Activated CD4-positive, alpha-beta memory T cell treated with anti-CD3 and anti-CD28 coated beads, Interleukin-2, amount 10 ng/mL, durations not matched to agents 7 days and 5 days (primary cell): ENCODE measurements at regions not wholly inside any gene's neighbourhood (a gene's known extent, or its start where the extent isn't known, plus 50 kb on each side); places are given as distances from the start of the nearest gene placed in this dataset.

Source experiments
- CTCF ChIA-PET: fragments of 350-600 bp; sonication (Branson Sonifier 250); formaldehyde crosslinking; loops from one replicate; lab custom pipeline; 2021; ENCODE audit warnings: antibody characterized with exemption, inconsistent platforms; lab: Charles Lee
- POLR2A ChIA-PET: fragments of 350-600 bp; sonication (Branson Sonifier 250); formaldehyde crosslinking; loops from one replicate; lab custom pipeline; 2021; ENCODE audit warnings: antibody characterized with exemption; lab: Charles Lee
- DNase-seq: peaks from one replicate; pipeline ENCODE4 v3.0.0-alpha.2; 2020
- H3K27ac Mint-ChIP-seq: one replicate; pipeline ENCODE4 v1.8.0; 2021; ENCODE audit warnings: mild to moderate bottlenecking, mixed read lengths
- H3K27me3 Mint-ChIP-seq: one replicate; pipeline ENCODE4 v1.8.0; 2021; ENCODE audit warnings: mixed read lengths
- H3K36me3 Mint-ChIP-seq: one replicate; pipeline ENCODE4 v1.8.0; 2021; ENCODE audit warnings: low read depth, mixed read lengths
- H3K4me1 Mint-ChIP-seq: one replicate; pipeline ENCODE4 v1.8.0; 2021; ENCODE audit warnings: mixed read lengths
- H3K4me3 Mint-ChIP-seq: one replicate; pipeline ENCODE4 v1.8.0; 2021; ENCODE audit warnings: mild to moderate bottlenecking, mixed read lengths
- H3K9me3 Mint-ChIP-seq: one replicate; pipeline ENCODE4 v1.8.0; 2021; ENCODE audit warnings: mixed read lengths

- peaks cover 7% of the 10 kb centered on the region for H3K27me3 Mint-ChIP-seq
- H3K4me1 Mint-ChIP-seq: no peaks in the 10 kb centered on the region
- no peaks in the 10 kb centered on the region for H3K36me3 Mint-ChIP-seq
- POLR2A ChIA-PET: no interaction called here
- CTCF ChIA-PET: no interaction called here
- no peaks in the 10 kb centered on the region for H3K9me3 Mint-ChIP-seq
- no peak for DNase-seq
- H3K4me3 Mint-ChIP-seq: no peak overlapping the region
- no peak overlapping the region for H3K27ac Mint-ChIP-seq
Observed at GRCh38 chr2:46827274-46828134, 88.1 kb downstream of the MCFD2 start.

DNA sequence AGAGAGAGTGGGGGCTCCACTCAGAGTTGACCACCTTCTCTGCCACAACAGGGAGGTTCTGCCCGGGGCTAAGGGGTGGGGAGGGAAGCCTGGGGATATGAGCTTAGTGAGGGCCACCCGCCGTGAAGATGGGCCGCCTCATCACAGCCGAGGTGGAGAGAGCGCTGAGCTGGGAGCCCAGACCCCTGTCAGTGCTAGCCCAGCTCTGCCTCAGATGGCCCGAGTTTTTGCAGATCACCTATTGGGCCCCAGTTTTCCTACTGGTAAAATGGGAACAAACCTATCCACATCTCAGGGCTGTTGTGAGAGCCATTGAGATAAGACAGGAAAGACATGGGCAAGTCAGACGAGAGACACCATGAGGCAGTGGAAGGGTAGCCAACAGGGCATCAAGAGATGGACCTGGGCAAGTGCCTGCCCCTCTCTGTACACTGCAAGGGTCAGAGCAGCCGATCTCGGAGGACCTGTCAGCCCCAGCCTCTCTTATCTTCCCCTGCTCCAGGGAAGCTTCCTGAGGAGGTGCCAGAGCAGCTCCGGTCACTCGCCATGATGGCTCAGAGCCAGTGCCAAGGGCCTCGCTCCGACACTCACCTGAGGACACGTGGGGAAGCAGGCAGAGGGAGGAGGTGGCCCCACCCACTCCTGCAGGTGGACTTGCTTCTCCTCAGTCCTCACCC lies 88.9 kb downstream of the MCFD2 start:
- Mint-ChIP-seq H3K4me1 (no peaks in the 10 kb centered on the region), H3K27me3 (peaks cover 5% of the 10 kb centered on the region), H3K4me3 (no peak overlapping the region), H3K36me3 (no peaks in the 10 kb centered on the region), H3K27ac (no peak overlapping the region), H3K9me3 (no peaks in the 10 kb centered on the region)
- POLR2A ChIA-PET: no interaction called here
- DNase-seq: no peak
- CTCF ChIA-PET: no interaction called here

- no peaks in the 10 kb centered on the region for H3K9me3 Mint-ChIP-seq
- ChIA-PET CTCF (no interaction called here), POLR2A (no interaction called here)
- peaks cover 5% of the 10 kb centered on the region for H3K27me3 Mint-ChIP-seq
- H3K4me1 Mint-ChIP-seq: no peaks in the 10 kb centered on the region
- no peak overlapping the region for H3K27ac Mint-ChIP-seq
- no peak for DNase-seq
- H3K36me3 Mint-ChIP-seq: no peaks in the 10 kb centered on the region
- no peak overlapping the region for H3K4me3 Mint-ChIP-seq
Observed at GRCh38 chr2:46825939-46826568, 89.6 kb downstream of the MCFD2 start.

DNA sequence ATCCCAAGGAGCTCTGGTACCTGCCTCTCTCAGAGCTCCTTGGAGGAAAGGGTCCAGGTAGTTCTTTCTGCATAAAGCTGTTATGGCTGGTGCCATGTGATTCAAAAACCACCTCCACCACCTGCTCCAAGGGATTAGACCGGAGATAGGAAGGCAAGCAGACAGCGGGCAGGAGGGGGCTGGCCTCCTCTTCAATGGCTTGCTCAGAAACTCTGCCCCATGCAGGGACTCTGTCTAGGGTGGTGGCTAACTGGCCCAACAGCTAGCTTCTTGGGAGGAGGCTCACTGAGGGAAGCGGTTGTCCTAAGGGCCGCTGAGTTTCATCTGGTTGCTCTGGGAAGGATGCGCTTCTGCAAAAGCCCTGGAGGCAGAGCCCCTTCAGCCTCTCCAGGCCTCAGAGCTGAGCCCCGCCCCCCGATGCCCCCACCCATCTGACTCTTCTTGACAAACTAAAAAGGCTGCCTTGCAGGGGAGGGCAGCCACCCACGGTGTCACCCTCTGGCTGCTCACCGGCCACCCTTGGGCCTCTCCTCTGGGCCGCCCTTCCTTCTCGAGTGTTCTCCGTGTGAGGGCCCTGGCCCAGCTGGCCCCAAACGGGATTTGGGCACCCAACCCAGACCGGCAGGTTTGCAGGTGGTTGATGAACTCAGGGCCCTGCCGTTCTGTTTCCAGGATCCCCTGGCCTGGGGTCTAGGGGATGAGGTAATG lies 90.2 kb downstream of the MCFD2 start:
- Mint-ChIP-seq H3K36me3 (no peaks in the 10 kb centered on the region), H3K27ac (no peak overlapping the region), H3K4me1 (no peaks in the 10 kb centered on the region), H3K9me3 (no peaks in the 10 kb centered on the region), H3K4me3 (no peak overlapping the region), H3K27me3 (peaks cover 9% of the 10 kb centered on the region)
- no peak for DNase-seq
- POLR2A ChIA-PET: no interaction called here
- CTCF ChIA-PET: no interaction called here

DNA sequence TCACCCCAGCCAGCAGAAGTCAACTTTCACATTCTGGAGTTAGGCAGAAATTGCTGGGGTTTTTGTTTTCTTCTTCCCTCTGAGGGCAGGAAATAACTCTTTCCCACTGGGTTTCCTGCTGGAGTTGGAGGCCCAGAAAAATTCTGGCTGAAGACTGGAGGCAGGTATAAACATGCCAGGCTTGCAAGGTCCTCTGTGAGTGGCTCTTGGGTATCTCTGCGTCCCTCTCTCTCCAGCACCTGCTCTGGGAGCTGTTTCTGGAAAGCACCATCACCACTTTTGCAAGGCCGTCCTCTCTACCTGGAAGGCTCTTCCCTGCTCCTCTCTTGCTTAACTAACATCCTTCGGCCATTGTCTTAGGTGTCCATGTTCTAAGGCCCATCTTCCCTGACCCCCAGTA lies 91.0 kb downstream of the MCFD2 start:
- peaks cover 11% of the 10 kb centered on the region for H3K27me3 Mint-ChIP-seq
- no peaks in the 10 kb centered on the region for H3K36me3 Mint-ChIP-seq
- CTCF ChIA-PET: no interaction called here

DNA sequence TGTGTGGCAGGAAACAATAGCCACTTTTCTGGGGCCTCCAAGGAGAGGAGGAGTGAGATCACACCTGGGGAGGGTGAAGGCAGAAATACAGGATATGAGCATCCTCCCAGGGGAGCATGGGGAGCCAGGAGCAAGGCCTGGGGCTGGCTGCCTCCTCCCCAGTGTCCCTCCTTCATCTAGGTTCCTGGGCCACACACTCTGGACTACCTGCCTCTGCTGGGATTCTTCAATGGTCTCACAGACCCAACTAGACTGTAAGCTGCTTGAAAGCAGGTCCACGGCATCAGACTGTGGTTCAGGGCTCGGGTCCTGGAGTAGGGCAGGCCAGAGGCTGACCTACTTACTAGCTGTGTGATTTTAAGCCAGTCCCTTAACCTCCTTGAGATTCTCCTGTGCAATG lies 94.0 kb downstream of the MCFD2 start:
- ChIA-PET POLR2A (no interaction called here), CTCF (no interaction called here)
- peaks cover 9% of the 10 kb centered on the region for H3K27me3 Mint-ChIP-seq
- no peak overlapping the region for H3K27ac Mint-ChIP-seq
- no peaks in the 10 kb centered on the region for H3K36me3 Mint-ChIP-seq
- H3K9me3 Mint-ChIP-seq: no peaks in the 10 kb centered on the region
- no peak overlapping the region for H3K4me3 Mint-ChIP-seq
- no peak for DNase-seq
- H3K4me1 Mint-ChIP-seq: no peaks in the 10 kb centered on the region

More for the DNA sequence above, 91.0 kb downstream of the MCFD2 start:
- Mint-ChIP-seq H3K4me1 (no peaks in the 10 kb centered on the region), H3K4me3 (no peak overlapping the region), H3K27ac (no peak overlapping the region), H3K9me3 (no peaks in the 10 kb centered on the region)
- no peak for DNase-seq
- POLR2A ChIA-PET: no interaction called here

DNA sequence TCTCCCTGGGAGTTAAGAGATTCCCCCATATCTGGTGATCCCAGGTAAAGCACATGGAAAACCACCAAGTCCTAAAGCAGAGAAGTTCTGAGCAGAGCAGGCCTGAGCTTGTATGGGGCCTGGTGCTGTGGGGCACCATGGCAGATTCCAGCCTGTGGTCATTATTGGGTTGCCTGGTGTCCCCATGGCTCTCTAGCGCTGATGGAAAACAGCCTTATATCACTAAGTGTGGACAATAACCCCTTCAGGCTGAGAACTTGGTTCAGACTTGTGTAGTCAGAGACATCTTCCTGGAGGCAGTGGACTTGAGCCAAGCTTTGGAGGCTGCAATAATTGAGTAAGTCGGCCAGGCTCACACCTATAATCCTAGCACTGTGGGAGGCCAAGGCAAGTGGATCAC lies 96.8 kb downstream of the MCFD2 start:
- ChIA-PET POLR2A (no interaction called here), CTCF (no interaction called here)
- Mint-ChIP-seq H3K27me3 (peaks cover 11% of the 10 kb centered on the region), H3K4me3 (no peak overlapping the region), H3K27ac (no peak overlapping the region), H3K4me1 (no peaks in the 10 kb centered on the region), H3K36me3 (no peaks in the 10 kb centered on the region), H3K9me3 (no peaks in the 10 kb centered on the region)
- DNase-seq: no peak

DNA sequence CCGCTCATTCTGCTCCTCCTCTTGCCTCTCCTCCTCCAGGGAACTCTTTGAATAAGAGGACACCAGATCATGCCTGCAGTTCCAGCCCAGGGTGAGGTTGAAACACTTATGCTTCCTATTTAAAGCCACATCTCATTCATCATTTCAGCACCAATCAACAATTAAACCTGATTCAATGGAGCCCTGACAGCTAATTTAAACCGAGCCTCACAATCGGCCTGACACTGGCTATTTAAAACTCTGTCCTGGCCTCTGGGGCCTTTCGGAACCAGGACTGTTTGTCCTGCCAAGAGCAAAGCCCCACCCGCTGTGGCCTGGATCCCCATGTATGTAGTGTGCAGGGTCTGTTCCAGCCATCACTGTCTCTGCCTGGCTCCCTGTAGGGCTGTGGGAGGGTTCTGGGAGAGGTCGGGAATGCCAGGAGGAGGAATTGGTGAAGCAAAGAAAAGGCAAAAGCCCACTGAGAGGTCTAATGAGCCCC lies 97.4 kb downstream of the MCFD2 start:
- H3K36me3 Mint-ChIP-seq: no peaks in the 10 kb centered on the region
- CTCF ChIA-PET: no interaction called here

DNA sequence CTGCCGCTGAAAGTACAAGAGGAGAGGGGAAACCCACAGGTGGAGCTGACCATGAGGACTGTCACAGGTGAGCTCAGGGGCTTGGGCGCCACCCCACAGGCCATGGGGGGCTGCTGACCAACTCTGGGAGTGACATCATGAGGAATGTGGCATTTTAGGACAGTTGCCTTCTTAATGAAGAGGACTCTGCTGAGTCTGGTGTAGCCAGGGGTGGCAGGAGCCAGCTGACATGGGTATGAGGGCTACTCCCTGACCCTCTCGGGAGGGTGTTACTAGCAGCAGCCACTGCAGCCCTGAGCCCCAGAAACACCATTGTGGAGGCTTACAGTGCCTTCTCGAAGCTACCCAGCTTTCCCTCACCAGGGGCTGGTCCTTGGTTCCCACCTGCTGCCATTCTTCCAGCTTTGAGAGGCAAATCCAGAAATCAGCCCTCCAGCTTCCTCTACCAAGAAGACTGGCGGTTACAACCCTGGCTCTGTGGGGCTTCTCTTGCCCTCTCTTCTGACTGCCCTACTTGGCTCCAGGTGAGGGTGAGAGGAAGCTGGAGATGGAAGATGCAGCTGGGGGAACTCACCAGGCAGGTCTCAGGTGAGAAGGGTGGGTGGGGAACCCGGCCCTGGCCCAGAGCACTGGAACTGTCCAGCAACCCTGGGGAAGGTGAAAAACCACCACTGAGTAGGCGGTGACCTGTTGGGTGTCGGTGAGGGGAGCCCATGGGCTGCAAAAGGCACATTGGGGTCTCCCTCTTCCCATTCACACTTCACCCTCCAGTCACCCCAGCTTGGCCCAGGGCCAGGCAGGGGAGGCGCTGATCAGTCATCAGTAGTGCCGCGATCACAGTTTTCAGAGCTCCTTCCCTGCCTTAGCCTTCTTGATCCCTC lies 98.5 kb downstream of the MCFD2 start:
- no peaks in the 10 kb centered on the region for H3K9me3 Mint-ChIP-seq
- no peak overlapping the region for H3K4me3 Mint-ChIP-seq
- no peaks in the 10 kb centered on the region for H3K4me1 Mint-ChIP-seq
- ChIA-PET POLR2A (interaction anchor here (1.0 kb wide), 1 partner anchor 25 kb away, joined by 3 read pairs; no protein-coding TSS in a partner anchor), CTCF (no interaction called here)
- peaks cover 19% of the 10 kb centered on the region for H3K27me3 Mint-ChIP-seq
- DNase-seq: no peak
- H3K27ac Mint-ChIP-seq: no peak overlapping the region
- H3K36me3 Mint-ChIP-seq: no peaks in the 10 kb centered on the region

More for the DNA sequence above, 97.4 kb downstream of the MCFD2 start:
- no peak overlapping the region for H3K27ac Mint-ChIP-seq
- POLR2A ChIA-PET: no interaction called here
- H3K4me1 Mint-ChIP-seq: no peaks in the 10 kb centered on the region
- H3K27me3 Mint-ChIP-seq: peaks cover 11% of the 10 kb centered on the region
- no peak overlapping the region for H3K4me3 Mint-ChIP-seq
- no peaks in the 10 kb centered on the region for H3K9me3 Mint-ChIP-seq
- no peak for DNase-seq

GRCh38 chr2:46816151-46816845 lies 99.3 kb downstream of the MCFD2 start:
- ChIA-PET CTCF (no interaction called here), POLR2A (interaction anchor here (1.0 kb wide), 1 partner anchor 24 kb away, joined by 3 read pairs; no protein-coding TSS in a partner anchor)
- Mint-ChIP-seq H3K27ac (no peak overlapping the region), H3K4me1 (no peaks in the 10 kb centered on the region), H3K9me3 (no peaks in the 10 kb centered on the region), H3K4me3 (no peak overlapping the region), H3K36me3 (no peaks in the 10 kb centered on the region), H3K27me3 (peaks cover 21% of the 10 kb centered on the region)
- DNase-seq: no peak

- ChIA-PET CTCF (no interaction called here), POLR2A (no interaction called here)
- H3K9me3 Mint-ChIP-seq: no peaks in the 10 kb centered on the region
- no peaks in the 10 kb centered on the region for H3K36me3 Mint-ChIP-seq
- no peak overlapping the region for H3K27ac Mint-ChIP-seq
- H3K4me3 Mint-ChIP-seq: no peak overlapping the region
- H3K4me1 Mint-ChIP-seq: no peaks in the 10 kb centered on the region
- peaks cover 20% of the 10 kb centered on the region for H3K27me3 Mint-ChIP-seq
- DNase-seq: no peak
Observed at GRCh38 chr2:46815121-46815802, 100.3 kb downstream of the MCFD2 start.
